HuH-7.5 (cell line): ENCODE measurements at regions not wholly inside any gene's neighbourhood (a gene's known extent, or its start where the extent isn't known, plus 50 kb on each side); places are given as distances from the start of the nearest gene placed in this dataset.
"Not testable (repeated sequence)": the region's sequence is repeated elsewhere in the genome, so short reads cannot be mapped to it uniquely, and the experiment has no call there.

Experiments used
- DNase-seq: peaks from one replicate; pipeline ENCODE4 v3.0.0; 2011; ENCODE audit warnings: low spot score

DNA sequence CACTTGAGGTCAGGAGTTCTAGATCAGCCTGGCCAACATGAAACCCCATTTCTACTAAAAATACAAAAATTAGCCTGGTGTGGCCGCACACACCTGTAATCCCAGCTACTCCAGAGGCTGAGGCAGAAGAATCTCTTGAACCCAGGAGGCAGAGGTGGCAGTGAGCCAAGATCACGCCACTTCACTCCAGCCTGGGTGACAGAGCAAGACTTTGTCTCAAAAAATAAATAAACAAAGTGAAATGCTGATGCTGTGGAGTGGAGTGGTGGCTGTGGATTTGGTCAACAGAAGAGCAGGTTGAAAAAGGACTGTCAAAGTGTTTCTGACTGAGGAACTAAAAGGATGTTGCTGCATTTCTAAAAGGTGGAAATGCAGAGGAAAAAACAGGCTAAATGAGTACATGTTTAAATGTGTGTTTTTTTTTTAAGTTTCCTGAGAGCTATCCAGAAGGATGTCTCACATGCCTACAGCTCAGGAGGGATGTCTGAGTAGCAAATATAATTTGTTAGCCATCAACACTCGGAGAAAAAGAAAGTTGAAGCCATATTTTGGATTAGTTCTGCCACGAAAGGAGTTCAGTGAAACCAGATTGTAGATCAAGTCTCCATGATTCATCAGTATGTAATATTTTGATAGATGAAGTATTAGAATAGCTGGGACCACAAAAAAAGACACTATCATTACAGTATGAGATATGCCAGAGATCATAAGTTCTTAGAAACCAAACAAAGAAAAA lies 621.1 kb upstream of the ADGRB3 start:
- DNase-seq = no peak

DNA sequence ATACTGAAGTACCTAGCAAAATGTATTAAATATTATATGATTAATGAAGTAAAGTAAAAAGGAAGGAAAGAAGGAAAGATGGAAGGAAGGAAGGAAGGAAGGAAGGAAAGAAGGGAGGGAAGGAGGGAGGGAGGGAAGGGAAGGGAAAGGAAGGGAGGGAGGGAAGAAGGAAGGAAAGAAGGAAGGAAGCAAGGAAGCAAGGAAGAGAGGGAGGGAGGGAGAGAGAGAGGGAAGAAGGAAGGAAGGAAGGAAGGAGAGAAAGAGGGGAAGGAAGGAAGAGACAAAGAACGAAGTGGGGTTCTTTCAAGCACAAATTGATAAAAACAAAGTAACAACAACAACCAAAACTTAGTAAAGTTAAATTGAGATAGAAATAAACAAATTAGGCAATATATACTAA lies 622.3 kb upstream of the ADGRB3 start:
- no peak for DNase-seq

DNA sequence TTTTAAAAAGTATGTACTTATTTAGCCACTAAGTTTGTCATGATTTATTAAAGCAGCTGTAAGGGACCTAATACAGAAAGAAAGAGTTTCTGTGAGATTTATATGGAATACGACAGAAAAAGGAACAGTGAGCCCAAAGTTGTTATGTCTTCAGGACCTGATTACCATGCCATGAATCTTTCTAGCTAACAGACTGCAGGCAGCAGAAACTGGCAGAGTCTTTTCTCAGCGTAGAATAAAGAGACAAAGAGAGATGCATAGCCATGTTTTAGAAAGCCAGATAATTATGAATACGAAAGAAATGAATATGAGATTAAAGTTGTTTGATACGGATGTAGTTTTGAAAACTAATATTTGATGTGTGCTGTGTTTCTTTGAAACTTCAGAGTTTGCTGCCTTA lies 624.1 kb upstream of the ADGRB3 start:
- DNase-seq = peak; percentile 1

DNA sequence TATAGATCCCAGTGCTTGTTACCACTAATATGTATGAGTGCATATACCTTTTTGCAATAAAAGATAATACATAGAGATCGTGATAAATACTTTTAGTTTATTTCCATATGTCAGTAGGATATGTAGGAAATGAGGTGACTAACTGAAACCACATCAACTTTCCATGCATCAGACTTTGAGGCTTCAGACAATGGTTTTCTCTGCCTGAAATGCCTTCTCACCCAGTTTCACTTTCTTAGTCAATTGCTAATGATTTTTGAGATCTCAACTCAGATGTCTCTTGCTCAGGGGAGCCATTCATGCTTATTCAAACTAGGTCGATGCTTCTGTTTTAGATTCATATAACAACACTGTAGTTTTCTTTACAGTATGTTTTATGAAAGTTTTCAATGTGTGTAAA lies 626.6 kb upstream of the ADGRB3 start:
- no peak for DNase-seq

GRCh38 chr6:68007717-68008116 lies 627.4 kb upstream of the ADGRB3 start:
- DNase-seq = no peak

DNA sequence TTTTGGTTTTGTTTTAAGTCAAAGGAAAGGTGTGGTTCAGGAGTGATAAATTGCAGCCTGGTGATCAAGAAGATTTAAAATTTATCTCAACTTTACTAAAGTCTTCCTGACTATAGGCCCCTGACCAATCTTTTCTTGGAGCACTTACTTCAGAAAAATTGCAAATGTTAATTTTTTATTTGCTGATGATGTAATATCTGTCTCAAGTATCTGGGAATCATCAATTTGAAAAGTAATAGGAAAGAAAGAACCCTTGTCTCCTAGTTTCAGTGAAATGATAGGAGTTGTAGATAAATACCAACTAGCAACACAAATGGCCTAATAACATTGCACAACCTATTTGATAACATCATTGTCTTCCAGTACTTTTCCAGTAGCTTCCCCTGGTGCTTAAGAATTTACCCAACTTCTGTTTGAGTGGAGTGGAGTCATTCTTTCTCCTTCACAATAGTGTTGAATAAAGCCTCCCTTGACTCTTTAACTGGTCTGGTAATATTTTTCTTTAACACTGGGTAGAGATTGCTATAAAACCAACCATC lies 648.3 kb upstream of the ADGRB3 start:
- DNase-seq = no peak

GRCh38 chr6:67976486-67976885 lies 658.6 kb upstream of the ADGRB3 start:
- DNase-seq = no peak

DNA sequence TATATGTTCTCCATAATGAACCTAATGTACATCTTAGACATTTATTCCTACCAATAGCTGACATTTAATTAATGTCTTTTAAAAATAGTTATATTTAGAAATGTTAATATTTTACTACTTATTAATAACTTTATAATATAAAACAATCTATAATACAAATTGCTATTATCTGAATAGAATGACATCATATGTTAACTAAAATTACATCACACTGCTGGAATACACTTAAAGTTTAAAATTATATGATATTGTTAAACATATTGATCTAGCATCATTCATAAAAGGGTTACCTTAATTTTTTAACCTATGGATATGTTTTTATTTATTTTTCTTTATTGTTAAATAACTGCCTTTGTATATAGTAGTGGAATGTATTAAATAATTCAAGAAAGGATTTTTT lies 660.2 kb upstream of the ADGRB3 start:
- no peak for DNase-seq

GRCh38 chr6:67971812-67972211 lies 663.3 kb upstream of the ADGRB3 start:
- no peak for DNase-seq

DNA sequence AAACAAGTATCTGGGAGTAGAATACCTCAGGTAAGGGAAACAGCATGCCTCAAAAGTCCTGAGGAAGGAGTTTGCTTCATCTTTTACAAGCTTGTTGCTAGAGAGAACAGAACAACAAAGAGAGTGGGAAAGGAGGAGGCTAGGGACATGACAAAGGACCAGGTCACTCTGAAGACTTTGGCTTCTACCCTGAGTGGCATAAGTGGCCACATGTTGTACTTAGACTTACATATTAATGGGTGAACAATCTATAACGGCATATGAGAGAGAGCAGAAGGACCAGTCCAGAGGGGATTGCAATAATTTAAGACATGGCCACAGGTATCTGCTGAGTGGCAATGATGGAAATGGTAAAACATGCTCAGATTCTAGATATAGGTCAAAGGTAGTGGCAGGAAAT lies 668.3 kb upstream of the ADGRB3 start:
- DNase-seq = no peak

DNA sequence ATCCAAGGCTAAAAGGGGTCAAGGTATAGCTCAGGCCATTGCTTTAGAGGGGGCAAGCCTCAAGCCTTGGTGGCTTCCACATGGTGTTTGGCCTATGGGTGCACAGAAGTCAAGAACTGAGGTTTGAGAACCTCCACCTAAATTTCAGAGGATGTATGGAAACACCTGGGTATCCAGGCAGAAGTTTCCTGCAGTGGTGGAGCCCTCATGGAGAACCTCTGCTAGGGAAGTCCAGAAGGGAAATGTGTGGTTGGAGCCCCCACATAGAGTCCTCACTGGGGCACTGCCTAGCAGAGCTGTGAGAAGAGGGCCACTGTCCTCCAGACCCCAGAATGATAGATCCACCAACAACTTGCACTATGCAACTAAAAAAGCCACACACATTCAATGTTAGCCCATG lies 678.7 kb upstream of the ADGRB3 start:
- DNase-seq = no peak

- no peak for DNase-seq
Observed at GRCh38 chr6:67952948-67953347, 682.1 kb upstream of the ADGRB3 start.

GRCh38 chr6:67952121-67952520 lies 683.0 kb upstream of the ADGRB3 start:
- no peak for DNase-seq

- not testable (repeated sequence) for DNase-seq
Observed at GRCh38 chr6:67947762-67948161, 687.3 kb upstream of the ADGRB3 start.

DNA sequence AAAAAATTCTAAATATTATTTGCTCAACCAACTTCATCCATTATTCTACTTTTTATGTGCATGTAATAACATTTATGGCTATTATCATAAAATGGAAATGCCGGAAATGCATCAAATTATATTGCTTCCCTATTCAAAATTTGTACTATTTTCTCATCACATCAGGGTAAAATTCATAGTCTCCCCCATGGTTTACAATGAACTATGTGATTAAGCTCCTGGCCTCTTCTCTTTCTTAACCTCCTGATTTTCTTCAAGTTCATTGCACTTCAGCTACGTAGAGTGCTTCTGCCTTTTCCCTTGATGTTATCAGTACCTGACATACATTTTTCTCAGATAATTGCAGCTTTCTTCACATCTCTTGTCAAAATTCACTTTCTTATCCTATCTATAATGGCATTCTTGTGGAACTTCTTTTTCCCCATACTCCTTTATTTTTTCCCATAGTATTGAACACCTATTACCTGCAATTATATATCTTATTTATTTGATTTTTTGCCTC lies 699.1 kb upstream of the ADGRB3 start:
- no peak for DNase-seq

- DNase-seq = no peak
Observed at GRCh38 chr6:67933278-67933677, 701.8 kb upstream of the ADGRB3 start.

DNA sequence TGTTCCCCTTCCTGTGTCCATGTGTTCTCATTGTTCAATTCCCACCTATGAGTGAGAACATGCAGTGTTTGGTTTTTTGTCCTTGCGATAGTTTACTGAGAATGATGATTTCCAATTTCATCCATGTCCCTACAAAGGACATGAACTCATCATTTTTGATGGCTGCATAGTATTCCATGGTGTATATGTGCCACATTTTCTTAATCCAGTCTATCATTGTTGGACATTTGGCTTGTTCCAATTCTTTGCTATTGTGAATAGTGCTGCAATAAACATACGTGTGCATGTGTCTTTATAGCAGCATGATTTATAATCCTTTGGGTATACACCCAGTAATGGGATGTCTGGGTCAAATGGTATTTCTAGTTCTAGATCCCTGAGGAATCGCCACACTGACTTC lies 712.5 kb upstream of the ADGRB3 start:
- not testable (repeated sequence) for DNase-seq

DNA sequence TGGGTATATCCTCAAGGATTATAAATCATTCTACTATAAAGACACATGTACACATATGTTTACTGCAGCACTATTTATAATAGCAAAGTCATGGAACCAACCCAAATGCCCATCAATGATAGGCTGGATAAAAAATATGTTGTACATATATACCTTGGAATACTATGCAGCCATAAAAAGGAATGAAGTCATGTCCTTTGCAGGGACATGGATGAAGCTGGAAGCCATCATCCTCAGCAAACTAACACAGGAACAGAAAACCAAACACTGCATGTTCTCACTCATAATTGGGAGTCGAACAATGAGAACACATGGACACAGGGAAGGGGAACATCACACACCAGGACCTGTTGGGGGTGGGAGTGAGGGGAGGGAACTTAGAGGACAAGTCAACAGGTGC lies 715.0 kb upstream of the ADGRB3 start:
- DNase-seq = not testable (repeated sequence)

DNA sequence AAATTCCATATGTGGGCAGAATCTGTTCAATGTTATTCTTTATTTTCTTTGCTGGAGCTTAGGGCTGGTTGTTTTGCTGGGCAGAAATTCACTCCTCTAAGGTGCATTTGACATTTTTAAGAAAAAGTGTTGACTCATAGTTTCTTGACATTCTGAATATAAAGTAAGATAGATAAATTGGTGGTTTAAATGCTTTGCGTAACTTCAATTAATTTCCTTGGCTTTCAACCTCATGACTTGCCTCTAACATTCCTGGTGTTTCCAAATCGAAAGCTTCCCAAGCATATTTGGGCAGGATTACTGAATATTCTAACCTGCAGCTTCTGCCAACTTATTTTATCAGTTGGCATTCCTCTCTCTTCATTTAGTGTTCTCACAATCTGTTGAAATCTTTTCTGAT lies 718.7 kb upstream of the ADGRB3 start:
- no peak for DNase-seq

- no peak for DNase-seq
Observed at GRCh38 chr6:67914419-67914818, 720.7 kb upstream of the ADGRB3 start.

- no peak for DNase-seq
Observed at GRCh38 chr6:67909354-67909753, 725.7 kb upstream of the ADGRB3 start.

DNA sequence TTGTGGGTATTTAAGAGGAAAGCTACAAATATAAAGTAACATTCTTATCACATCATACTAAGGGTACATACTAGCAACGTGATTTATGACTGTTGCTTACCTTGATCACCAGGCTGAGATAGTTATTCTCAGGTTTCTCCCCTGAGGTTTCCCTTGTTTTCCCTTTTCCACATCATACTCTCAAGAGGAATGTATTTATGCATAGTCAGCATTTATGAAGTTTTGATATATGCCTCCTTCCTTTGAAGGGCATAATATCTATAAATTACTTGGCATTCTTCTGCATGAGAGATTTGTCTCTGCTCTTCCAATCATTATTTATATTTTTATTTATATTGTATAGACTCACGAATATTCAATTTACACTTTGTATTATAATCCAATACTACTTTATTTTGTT lies 726.7 kb upstream of the ADGRB3 start:
- DNase-seq = no peak

DNA sequence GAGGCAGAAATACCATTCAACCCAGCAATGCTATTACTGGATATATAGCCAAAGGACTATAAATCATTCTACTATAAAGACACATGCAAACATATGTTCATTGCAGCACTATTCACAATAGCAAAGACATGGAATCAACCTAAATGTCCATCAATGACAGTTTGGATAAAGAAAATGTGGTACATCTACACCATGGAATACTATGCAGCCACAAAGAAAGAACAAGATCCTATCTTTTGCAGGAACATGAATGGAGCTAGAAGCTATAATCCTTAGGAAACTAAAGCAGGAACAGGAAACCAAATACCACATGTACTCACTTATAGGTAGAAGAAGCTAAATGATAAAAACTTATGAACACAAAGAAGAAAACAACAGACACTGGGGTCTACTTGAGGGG lies 730.3 kb upstream of the ADGRB3 start:
- not testable (repeated sequence) for DNase-seq

DNA sequence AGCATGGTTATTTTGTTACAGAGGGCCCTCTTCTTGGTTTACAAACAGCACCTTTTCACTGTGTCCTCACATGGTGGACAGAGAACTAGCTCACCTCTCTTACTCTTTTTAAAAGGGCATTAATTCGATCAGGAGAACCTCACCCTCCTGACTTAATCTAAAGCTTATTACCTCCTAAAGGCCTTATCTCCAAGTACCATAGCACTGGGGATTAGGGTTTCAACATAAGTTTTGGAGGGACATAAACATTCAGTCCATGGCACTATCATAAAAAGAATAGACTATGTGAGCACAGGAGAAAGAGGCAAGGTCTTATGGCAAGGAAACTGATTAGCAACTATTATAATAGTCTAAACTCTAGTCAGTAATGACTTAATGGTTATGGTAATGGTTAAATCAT lies 736.2 kb upstream of the ADGRB3 start:
- no peak for DNase-seq
